Esophagus squamous epithelium (tissue), 4 donors: ENCODE measurements at regions not wholly inside any gene's neighbourhood (a gene's known extent, or its start where the extent isn't known, plus 50 kb on each side); places are given as distances from the start of the nearest gene placed in this dataset.

Experiments used
- CTCF ChIP-seq, 6 experiments: fragments of 450-650 bp in 4 of 6; fragments of 200-600 bp in 2 of 6; sonication (generic) in 2 of 6; IDR thresholded peaks; one replicate each; pipeline ENCODE4 v1.5.1; 2016 to 2019; ENCODE audit warnings: antibody characterized with exemption in 6 of 6, mild to moderate bottlenecking in 4 of 6, moderate library complexity in 4 of 6
- POLR2A ChIP-seq, 4 donors: fragments of 450-650 bp; IDR thresholded peaks; one replicate each; pipeline ENCODE4 v1.6.1; 2017; ENCODE audit warnings: antibody characterized with exemption in 4 of 4, mild to moderate bottlenecking in 4 of 4, moderate library complexity in 3 of 4

GRCh38 chr1:182211386-182211785 is 149.9 kb upstream of the ZNF648 start:
- TF ChIP-seq CTCF (IDR thresholded peaks at IDR 0.05) (no peak), POLR2A (IDR thresholded peaks at IDR 0.05) (no peak)
